GM19452 (cell line): ENCODE measurements at regions not wholly inside any gene's neighbourhood (a gene's known extent, or its start where the extent isn't known, plus 50 kb on each side); places are given as distances from the start of the nearest gene placed in this dataset.

ENCODE experiments used
- ATAC-seq: cut with Tn5 transposase; IDR thresholded peaks from one replicate; pipeline ENCODE4 v1.9.1; 2021; ENCODE audit not compliant: unreplicated experiment

DNA sequence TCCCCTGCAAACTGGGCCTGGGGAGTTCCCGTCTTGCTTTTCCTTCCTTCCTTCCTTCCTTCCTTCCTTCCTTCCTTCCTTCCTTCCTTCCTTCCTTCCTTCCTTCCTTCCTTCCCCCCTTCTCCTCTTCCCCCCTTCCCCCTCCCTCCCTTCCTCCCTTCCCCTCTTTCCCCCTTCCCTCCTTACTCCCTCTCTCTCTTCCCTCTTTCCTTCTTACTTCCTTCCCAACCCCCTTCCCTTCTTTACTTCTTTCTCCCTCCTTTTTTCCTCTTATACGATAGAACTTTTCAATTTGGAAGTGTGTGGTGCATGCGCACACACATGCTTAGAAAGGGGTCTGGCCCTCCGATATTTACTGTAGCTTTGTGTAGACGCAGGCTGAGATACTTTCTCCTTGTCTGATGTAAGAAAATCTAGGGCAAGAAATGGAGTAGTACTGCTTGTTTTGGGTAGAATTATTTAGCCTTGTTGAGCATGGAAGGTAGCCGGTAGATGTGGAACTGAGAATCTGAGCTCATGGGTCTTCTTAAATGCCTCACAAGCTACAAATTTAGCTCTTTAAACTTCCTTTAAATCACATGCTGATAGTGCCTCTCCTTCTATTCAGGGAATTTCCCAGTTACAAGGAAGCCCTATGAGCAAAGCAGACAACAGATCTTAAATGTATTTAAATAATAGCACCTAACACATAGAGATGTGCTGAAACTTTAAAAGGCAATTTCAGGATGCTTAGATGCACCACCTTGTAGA lies 189.6 kb downstream of the GPAT3 start:
- ATAC-seq: no peak

DNA sequence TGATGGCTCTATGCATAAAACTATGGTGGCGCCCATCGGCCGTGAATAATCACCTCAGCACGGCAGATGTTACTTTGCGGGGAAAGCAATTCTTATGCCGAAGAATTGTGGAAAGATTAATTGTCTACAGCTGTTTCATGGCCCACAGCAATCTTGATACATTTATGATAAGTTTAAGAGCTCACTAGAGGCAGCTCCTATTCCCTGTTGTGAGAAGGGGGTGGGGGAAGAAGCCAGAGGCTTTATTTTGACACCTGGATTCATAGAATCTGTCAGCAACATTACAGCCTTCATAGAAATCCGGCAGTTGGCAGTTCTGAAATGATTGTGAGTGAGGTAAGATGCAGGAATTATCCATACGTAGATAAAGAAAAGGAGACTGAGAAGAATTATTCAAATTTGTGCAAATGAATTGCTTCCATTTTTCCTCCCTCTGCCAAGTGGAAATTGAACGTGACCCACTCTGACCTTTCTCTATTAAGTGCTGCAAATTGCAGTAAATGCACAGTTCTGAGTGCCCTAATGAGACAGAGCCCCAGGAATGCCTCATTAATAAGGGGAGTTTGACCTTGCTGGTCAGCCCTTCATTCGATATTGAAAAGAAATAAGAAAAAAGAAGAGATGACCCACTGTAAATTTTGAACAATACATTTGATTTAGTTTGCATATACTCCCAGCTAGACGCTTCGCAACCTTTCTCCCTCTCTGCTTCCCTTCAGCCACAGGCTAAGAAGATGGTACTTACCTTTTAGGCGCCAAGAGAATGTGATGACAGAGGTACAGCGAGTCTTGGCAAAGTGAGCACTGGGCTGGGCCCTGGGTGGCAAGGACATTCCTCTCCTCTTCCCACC lies 188.8 kb downstream of the GPAT3 start:
- ATAC-seq: no peak

DNA sequence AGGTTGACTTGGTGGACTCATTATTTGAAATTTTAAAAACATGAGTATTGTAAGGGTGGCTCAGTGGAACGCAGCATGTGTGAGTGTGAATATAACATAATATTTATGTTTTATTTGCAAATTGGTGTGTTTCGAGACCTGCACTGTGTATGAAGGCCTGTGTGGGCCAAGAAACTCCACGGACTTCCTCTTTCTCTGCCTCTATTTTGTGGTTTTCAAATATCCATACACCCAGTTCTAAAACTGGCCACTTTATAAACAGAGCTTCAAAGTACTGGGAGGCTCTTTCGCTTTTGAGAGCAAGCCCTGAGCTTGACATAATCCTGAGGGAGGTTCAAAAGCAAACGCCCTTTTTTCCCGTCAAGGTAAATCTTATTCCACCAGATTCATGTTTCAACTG lies 187.7 kb downstream of the GPAT3 start:
- ATAC-seq: no peak

DNA sequence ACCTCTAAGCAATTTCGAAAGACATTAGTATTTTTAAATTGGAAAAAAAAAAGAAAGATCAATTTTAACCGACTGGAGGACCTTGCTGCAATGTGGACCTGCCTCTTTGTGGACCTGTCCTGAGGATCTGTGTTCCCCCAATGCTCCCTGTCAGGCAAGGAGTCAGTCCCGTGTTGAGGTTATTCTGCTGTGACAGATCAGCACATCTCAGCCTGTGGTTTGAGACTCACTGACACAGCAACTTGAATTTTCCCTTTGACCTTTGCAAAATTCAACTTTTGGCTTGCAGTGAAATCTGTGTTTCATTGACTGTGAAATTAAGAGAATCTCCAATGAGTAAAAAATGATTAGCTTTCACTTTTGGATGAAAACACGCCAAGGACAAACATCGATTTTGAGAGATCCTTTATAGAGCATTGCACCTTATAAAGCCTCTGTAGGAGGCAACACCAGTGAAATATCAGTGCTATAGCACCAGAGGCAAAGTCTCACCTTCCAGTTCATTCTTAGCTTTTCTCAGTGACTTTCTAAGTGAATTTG lies 186.9 kb downstream of the GPAT3 start:
- no peak for ATAC-seq

DNA sequence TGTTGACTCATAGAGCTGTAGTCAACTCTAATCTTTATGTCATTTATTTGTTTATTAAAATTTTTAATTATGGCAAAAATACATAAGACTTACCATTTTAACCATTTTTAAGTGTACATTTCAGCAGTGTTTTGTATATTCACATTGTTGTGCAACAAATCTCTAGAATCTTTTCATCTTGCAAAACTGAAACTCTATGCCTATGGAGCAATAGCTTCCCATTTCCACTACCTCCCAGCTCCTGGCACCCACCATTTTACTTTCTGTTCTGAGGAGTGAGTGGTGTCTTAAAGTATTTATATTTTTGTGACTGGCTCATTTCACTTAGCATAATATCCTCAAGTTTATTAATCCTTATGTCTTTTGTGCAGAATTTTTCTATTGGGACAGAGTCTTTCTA lies 181.0 kb downstream of the GPAT3 start:
- ATAC-seq: no peak

DNA sequence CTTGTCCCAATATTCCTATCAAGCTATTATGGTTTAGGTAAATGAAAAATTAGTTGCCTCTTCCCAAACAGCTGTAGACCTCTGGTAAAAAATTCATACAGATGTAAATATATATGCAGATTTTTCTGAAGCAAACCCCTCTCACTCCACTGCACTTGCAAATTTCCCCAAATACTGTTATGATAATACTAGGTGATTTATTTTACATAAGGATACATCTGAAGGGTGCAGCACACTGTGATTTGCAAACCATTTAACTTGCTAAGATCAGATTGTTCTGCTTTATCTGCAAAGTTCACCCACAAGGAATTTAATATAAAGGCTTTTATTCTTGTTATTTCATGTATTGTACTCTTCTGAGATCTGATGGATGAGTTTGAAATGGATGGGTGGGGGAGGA lies 177.0 kb downstream of the GPAT3 start:
- no peak for ATAC-seq

DNA sequence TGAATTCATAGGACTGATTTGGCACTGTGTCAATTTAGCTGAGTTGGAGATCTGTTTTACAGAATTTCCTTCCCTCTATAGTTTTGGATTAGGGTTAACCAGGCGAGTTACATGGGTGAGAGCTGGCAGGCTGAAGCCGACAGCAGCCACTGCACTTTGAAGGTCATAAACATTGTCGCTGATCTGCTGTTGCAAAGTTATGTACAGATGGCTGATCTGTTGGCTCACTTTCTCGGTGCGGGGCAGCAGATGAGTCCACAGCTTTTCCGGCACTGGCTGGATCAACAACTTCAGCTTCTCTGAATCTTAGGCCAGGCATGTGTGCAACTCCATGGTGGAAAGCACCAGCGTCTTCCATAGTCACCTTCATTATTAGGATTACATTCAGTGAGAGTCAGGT lies 173.7 kb downstream of the GPAT3 start:
- ATAC-seq: no peak

DNA sequence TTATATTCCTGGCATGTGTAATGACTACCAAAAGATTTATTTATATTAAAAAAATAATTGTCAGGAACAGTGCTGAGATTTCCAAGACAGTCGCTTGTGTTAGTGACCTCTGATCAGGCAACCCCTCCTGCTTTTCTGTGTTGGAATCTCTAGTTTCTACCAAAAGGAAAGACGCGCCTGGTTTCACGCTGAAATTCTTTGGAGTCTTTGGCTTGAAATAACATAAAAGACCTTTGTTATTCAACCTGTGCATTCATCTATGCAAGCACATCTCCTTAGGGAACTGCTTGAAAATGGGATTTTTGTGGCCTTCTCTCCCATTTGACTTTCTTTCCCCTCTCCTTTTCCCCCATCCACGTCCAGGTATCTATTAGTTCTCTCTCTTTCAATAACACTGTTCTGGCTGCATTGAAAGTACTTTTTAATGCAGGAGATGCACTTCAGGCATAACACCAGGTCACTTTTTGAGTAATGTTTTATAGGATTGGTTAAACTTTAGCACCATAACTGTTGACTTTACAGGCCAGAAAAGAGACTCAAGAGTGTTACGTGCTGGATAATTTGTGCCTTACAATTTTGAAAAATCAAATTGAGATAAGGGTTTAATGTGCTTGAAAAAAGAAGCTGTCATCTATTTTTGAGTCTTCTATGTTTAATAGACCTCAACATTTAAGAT lies 172.7 kb downstream of the GPAT3 start:
- ATAC-seq: no peak

DNA sequence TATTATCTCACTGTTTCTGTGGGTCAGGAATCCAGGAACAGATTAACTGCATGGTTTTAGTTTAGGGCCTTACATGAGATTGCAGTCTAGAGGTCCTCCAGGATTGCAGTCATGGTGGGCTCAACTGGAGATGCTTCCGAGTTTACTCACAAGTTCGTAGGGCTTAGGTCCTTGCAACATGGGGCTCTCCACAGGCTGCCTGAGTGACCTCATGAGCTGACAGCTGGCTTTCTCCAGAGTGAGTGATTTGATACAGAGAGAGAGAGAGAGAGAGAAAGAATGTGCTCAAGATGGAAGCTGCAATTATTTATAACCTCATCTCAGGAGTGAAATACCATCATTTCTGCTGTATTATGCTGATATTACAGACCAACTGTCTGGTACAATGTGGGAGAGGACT lies 168.9 kb downstream of the GPAT3 start:
- ATAC-seq: no peak

DNA sequence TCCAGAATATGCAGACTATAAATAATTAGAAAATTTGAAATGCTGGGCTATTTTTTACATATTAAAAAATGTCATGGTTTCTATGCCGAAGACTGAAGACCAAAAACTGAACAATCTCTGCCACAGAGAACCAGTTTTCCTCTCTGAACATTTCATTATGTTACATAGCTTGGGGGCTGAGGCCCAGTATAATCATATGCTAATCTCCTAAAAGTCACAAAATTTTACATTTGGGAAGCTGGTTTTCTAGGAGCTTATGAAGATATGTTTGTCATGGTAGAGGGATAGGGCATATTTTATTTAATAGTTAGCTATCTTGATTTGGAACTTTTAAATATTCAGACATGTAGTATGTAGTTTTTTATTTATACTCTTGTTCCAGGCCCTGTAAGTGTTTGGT lies 167.8 kb downstream of the GPAT3 start:
- no peak for ATAC-seq

DNA sequence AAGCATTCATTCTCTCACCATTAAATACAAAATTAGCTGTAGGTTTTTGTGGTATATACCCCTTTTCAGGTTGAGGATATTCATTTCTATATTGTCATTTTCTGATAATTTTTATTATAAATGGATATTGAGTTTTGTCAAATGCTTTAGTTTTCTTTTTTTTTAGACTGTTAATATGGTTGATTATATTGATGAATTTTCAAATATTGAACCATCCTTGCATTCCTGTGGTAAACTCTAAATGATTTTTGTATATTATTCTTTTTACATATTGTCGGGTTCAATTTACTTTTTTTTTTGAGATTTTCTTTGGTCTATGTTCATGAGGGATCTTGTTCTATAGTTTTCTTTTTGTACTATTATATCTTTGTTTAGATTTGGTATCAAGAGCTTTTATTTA lies 165.1 kb downstream of the GPAT3 start:
- ATAC-seq: no peak

DNA sequence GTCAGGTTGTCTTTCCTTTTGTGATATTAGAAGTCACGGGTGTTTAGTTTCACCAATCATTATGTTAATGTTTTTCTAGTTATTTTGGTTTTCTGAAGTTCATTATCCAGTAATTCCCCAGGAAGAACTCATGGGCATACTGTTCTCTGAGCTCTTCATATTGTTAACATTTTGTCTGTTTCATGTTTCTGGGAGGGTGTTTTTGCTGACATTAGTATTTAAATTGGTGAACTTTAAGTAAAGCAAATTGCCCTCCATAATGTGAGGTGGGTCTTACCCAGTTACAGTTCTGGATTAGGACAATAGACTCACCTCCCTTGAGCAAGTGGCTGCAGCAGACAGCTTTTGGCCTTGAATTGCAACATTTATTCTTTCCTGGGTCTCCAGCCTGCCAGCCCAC lies 163.4 kb downstream of the GPAT3 start:
- no peak for ATAC-seq

DNA sequence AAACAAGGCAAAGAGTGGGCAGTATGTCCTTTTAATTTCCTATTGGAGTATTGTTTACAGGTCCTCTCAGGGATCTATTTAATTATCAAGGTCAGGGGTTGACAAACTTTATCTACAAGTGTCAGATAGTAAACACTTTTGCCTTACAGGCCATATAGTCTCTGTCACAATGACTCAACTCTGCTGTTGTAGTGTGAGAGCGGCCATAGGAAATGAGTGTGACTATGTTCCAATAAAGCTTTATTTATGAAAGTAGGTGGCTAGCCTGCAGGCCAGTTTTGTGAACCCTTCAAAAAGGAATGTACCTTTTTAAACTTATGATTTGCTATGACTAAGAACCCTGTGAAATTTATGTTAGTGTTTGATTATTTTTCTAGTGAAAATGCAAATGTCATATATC lies 156.1 kb downstream of the GPAT3 start:
- no peak for ATAC-seq

DNA sequence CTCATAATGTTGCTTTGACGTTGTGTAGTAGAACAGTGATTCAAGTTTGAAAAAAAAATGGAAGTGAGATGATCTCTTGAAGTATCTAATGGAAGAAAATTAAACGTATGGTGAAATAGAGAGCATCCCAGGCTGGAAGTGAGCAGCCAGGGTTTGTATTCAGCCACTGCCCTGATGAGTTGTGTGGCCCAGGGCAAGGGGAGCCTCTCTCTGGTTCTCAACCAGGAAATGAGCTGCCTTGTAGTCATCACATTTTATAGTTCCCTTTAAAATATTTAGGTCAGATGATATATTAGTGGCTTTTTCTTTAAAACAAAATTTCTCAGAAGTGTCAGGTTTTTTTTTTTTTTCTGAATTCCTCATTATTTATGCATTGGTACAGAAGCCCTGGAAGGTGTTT lies 150.3 kb downstream of the GPAT3 start:
- no peak for ATAC-seq

DNA sequence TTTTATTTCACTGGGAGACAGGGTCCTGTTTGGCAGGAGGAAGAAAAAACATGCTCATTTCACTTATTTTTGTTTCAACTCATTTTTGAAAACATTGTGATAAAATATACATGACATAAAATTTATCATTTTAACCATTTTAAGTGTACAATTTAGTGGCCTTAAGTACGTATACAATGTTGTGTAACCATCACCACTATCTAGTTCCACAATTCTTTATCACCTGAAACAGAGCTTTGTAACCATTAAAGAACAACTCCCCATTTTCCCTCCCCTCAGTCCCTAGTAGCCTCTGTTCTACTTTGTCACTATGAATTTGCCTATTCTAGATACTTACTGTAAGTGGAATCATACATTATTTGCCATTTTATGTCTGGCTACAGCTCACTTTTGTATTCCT lies 143.8 kb downstream of the GPAT3 start:
- no peak for ATAC-seq

DNA sequence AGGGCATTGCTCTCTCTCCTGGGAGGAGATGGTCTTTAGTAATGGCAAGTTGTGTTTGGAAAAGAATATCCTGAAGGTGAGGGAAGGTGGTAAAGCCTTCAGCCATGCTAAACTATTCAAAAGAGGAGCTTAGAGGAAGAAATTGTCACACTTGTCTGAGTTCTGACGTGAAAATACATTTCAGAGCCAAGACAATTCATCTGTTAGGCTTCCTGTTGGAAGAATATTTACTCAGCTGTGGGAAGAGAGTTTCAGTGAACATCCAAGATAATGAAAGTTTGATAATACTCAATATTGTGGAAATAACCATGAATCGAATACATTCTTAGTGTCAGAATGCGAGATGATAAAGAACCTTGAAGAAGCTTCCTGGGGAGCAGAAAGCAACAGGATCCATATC lies 143.3 kb downstream of the GPAT3 start:
- no peak for ATAC-seq

DNA sequence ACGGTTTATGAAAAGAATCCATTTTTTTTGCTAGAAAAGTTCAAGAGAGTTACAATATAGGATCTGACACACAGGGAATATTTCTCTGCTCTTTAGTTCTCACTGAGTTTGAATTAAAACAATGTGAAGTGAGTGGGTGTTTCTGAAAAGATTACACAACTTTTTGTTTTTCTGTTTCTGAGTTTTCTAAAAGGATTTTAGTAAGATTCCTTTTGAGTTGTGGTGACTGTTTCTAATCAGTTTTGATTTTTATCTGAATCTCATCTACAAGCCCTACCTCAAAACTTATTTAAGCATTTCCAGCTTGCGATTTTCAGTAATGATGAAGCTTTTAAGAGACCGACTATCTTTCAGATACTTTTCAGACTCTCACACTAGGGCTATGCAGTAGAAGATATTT lies 141.7 kb downstream of the GPAT3 start:
- no peak for ATAC-seq

DNA sequence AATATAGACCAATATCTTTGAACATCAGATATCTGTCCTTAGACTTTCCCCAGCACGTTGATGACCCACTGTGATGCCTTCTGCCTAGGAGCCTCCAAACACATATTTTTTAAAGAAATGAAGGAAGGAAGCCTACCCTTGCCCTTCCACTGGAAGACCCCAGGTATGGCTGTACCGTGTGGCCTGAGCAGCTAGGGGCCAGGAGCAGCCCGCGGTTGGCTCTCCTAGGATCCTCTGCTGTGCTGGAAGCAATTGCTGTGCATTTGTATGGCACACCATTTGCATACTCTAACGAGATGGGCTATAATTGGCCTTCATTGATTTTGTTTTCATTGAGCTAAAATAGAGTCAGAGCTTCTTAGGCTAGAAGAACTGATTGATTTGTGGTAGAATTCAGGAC lies 128.8 kb downstream of the GPAT3 start:
- ATAC-seq: no peak

DNA sequence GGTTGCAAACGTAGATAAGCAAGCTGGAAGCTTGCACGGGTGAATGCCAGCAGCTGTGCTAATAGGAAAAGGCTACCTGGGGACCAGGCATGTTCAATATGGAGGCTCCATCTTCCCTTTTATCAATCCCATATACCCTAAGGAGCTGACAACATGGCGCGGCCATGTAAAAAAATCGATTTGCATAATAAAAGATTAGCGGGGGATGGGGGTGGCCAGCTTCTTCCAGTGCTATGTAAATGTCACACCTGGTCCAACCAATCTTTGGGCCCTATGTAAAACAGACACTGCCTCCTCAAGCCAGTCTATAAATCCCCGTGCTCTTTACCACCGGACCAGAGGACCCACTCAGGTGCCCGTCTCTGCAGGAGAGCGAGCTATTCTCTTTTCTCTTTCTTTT lies 128.2 kb downstream of the GPAT3 start:
- no peak for ATAC-seq

DNA sequence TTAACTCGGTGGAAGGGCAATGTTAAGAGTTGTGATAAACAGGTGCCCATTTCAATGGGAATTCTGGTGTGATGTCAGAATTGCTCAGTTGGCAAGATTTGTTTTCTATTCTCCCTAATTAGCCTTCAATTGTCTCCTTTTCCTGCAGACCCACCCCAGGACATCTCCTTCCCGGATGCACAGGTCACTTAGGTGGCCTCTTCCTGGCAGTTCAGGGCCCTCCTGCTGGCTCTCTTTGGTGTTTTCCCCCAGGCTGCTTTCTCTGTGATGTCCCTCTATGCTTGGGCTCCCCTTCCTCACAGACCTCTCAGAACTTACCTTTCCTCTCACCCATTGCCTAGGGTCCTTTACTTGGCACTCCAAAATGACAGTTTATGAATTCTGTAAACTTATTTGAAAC lies 126.3 kb downstream of the GPAT3 start:
- no peak for ATAC-seq

DNA sequence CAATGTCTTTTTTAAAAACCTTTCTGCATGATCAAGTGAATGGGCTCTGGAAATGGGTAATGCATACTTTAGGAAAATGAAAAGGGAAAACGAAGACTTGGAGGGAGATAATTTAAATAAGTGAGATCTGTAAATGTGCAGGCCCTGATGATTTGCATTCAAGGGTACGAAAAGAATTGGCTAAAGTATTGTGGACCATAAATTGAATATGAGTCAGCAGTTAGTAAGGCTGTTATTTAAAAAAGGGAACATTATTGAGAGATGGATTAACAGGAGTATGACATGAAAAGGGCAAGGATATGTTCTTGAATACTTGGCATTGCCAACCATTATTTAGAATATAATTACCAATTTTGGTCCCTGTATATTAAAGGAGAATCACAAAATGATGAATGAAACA lies 125.5 kb downstream of the GPAT3 start:
- no peak for ATAC-seq

DNA sequence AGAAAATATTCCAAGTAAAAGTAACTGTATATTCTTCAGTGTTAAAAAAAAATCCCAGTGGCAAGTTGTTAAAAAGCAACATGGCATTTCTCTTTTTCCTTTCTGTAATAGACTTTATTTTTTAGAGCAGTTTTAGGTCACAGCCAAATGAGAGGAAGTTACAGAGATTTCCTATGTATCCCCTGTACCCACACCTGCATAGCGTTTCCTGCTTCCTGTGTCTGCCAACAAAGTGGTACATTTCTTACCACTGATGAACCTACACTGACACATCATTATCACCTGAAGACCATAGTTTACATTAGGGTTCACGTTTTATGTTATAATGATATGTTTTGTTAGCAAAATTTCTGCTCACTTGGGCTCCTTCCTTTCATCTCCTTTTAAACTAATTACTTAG lies 124.7 kb downstream of the GPAT3 start:
- ATAC-seq: no peak
